Smooth muscle cell (in vitro differentiated cells): ENCODE measurements at regions not wholly inside any gene's neighbourhood (a gene's known extent, or its start where the extent isn't known, plus 50 kb on each side); places are given as distances from the start of the nearest gene placed in this dataset.
A peak's percentile ranks its signal among the peaks of the same experiment; 100 is the strongest.

Source experiments
- DNase-seq: peaks from one replicate; lab custom pipeline; 2025; ENCODE audit not compliant: unreplicated experiment; lab: John Stamatoyannopoulos, UW
- H2AFZ ChIP-seq: fragments of 200-600 bp; sonication (generic); 2 replicates; pipeline ENCODE4 v1.6.0; 2016; ENCODE audit warnings: antibody characterized with exemption, low read depth, mild to moderate bottlenecking
- H3F3A ChIP-seq: fragments of 200-600 bp; sonication (generic); 2 replicates; pipeline ENCODE4 v1.6.0; 2017; ENCODE audit warnings: antibody characterized with exemption, low read depth
- H3K27ac ChIP-seq: fragments of 200-600 bp; sonication (generic); 2 replicates; pipeline ENCODE4 v1.5.1; 2016; ENCODE audit warnings: low read depth, mild to moderate bottlenecking
- H3K27me3 ChIP-seq: fragments of 200-600 bp; sonication (generic); 2 replicates; pipeline ENCODE4 v1.6.1; 2016; ENCODE audit warnings: low read depth, mild to moderate bottlenecking
- H3K36me3 ChIP-seq: fragments of 200-600 bp; sonication (generic); 2 replicates; pipeline ENCODE4 v1.5.1; 2016; ENCODE audit warnings: low read depth
- H3K4me1 ChIP-seq: fragments of 200-600 bp; sonication (generic); 2 replicates; pipeline ENCODE4 v1.5.1; 2016; ENCODE audit warnings: low read depth
- H3K4me2 ChIP-seq: fragments of 200-600 bp; sonication (generic); 2 replicates; pipeline ENCODE4 v1.6.0; 2016; ENCODE audit warnings: mild to moderate bottlenecking
- H3K4me3 ChIP-seq: fragments of 200-600 bp; sonication (generic); 2 replicates; pipeline ENCODE4 v1.5.1; 2016; ENCODE audit warnings: mild to moderate bottlenecking
- H3K79me2 ChIP-seq: fragments of 200-600 bp; sonication (generic); 2 replicates; pipeline ENCODE4 v1.6.0; 2016; ENCODE audit warnings: low read depth, mild to moderate bottlenecking
- H3K9ac ChIP-seq: fragments of 200-600 bp; sonication (generic); 2 replicates; pipeline ENCODE4 v1.6.0; 2016; ENCODE audit warnings: low read depth
- H3K9me3 ChIP-seq: fragments of 200-600 bp; sonication (generic); replicated peaks from 2 replicates; pipeline ENCODE4 v1.5.1; 2016; ENCODE audit warnings: low read depth
- H4K20me1 ChIP-seq: fragments of 200-600 bp; sonication (generic); 2 replicates; pipeline ENCODE4 v1.6.0; 2016; ENCODE audit warnings: low read depth
- WGBS: methylation state at CpG from one replicate; pipeline ENCODE4 v1.1.7; 2016; ENCODE audit warnings: low lambda C conversion rate; 5-methylcytosine and 5-hydroxymethylcytosine counted together
- TF ChIP-seq, protein P1 (sequence below): fragments of 200-600 bp; sonication (generic); IDR thresholded peaks from 2 replicates; pipeline ENCODE4 v1.5.1; 2017; ENCODE audit warnings: borderline replicate concordance, mild to moderate bottlenecking, antibody characterized with exemption; ENCODE audit not compliant: insufficient read depth, poor library complexity, severe bottlenecking

DNA sequence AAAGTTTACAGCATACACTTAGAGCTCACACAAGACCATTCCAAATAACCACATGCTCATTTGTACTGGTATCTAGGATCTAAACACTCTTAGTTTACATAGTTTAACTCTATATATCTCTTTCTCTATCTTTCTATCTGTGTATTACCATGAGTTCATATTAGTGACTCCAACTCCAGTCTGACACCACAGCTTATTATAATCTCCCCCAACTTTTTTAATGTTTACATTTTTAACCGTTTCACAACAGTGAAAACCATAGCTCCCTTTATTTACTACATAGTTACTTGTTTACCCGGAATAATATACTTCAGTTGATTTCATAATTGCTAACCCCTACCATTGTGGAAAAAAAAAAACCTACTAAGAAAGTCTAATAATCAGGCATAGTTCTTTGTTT, 362.4 kb upstream of the RGS17 start:
- Histone ChIP-seq H3K27ac (no peak overlapping the region), H3K36me3 (no peaks in the 10 kb centered on the region), H3K4me3 (no peak overlapping the region), H3K4me1 (no peaks in the 10 kb centered on the region), H3K9me3 (no peaks in the 10 kb centered on the region), H2AFZ (peak overlapping the region; percentile 26), H3K27me3 (no peaks in the 10 kb centered on the region), H3F3A (no peaks in the 10 kb centered on the region), H3K9ac (no peak overlapping the region), H3K4me2 (peak overlapping the region; percentile 0), H3K79me2 (no peaks in the 10 kb centered on the region), H4K20me1 (no peaks in the 10 kb centered on the region)
- TF ChIP-seq, protein P1, sequence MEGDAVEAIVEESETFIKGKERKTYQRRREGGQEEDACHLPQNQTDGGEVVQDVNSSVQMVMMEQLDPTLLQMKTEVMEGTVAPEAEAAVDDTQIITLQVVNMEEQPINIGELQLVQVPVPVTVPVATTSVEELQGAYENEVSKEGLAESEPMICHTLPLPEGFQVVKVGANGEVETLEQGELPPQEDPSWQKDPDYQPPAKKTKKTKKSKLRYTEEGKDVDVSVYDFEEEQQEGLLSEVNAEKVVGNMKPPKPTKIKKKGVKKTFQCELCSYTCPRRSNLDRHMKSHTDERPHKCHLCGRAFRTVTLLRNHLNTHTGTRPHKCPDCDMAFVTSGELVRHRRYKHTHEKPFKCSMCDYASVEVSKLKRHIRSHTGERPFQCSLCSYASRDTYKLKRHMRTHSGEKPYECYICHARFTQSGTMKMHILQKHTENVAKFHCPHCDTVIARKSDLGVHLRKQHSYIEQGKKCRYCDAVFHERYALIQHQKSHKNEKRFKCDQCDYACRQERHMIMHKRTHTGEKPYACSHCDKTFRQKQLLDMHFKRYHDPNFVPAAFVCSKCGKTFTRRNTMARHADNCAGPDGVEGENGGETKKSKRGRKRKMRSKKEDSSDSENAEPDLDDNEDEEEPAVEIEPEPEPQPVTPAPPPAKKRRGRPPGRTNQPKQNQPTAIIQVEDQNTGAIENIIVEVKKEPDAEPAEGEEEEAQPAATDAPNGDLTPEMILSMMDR: no peak
- no peak for DNase-seq
- 56% methylated on average over 2 of the region's 2 CpGs for WGBS

DNA sequence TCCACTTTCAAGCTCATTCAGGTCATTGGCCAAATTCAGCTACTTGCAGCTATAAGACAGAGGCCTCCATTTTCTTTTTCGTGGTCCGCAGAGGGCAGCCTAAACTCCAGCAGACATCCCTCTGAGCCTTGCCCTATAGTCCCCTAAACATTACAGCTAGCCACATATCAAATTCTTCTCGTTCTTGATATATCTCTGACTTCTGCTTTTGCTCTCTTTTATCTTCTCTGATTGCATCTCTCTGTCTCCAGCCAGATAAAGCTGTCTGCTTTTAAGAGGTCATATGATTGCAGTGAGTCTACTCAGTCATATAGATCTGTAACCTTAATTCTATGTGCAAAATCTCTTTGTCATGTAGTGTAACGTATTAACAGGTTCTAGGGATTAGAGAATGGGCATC, 358.4 kb upstream of the RGS17 start:
- Histone ChIP-seq H3K4me1 (no peaks in the 10 kb centered on the region), H2AFZ (no peak overlapping the region), H3K79me2 (no peaks in the 10 kb centered on the region), H3K4me2 (no peak overlapping the region), H3K4me3 (no peak overlapping the region), H3K9ac (no peak overlapping the region), H3F3A (no peaks in the 10 kb centered on the region), H3K9me3 (peaks cover 3% of the 10 kb centered on the region), H3K36me3 (no peaks in the 10 kb centered on the region), H3K27me3 (no peaks in the 10 kb centered on the region), H3K27ac (no peak overlapping the region), H4K20me1 (no peaks in the 10 kb centered on the region)
- no peak for DNase-seq
- 64% methylated on average over 4 of the region's 4 CpGs for WGBS
- TF ChIP-seq, protein P1: no peak

DNA sequence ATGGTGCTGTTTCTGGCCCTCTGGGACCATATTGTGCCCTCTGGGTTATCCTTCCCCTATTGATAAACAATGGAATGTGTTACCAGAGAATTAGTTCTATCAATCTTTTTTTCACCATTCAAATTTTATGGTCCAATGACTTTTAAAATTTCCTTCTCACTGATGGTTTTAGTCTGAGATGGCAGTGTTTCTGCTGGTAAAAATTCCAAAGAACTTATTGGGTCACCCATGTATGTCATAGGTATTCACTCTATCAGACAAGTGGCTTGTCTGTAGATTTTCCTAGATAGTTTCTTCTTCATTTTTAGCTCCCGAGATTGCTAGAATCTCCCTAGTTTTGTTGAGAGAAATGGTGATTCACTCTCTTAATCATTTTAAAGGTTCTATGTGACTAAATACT, 357.2 kb upstream of the RGS17 start:
- no peak overlapping the region for H3K4me2 ChIP-seq
- H3K36me3 ChIP-seq: no peaks in the 10 kb centered on the region
- DNase-seq: no peak
- H3K9ac ChIP-seq: no peak overlapping the region
- no peak overlapping the region for H3K4me3 ChIP-seq
- no peaks in the 10 kb centered on the region for H4K20me1 ChIP-seq
- H3F3A ChIP-seq: no peaks in the 10 kb centered on the region
- H3K27ac ChIP-seq: no peak overlapping the region
- H3K4me1 ChIP-seq: no peaks in the 10 kb centered on the region
- WGBS: 97% methylated on average over 1 of the region's 1 CpG
- no peak overlapping the region for H2AFZ ChIP-seq
- H3K27me3 ChIP-seq: no peaks in the 10 kb centered on the region
- H3K9me3 ChIP-seq: peaks cover 3% of the 10 kb centered on the region
- no peaks in the 10 kb centered on the region for H3K79me2 ChIP-seq
- TF ChIP-seq, protein P1: no peak

- Histone ChIP-seq H3K79me2 (no peaks in the 10 kb centered on the region), H3K36me3 (no peaks in the 10 kb centered on the region), H3K27ac (no peak overlapping the region), H3K27me3 (no peaks in the 10 kb centered on the region), H3K9ac (no peak overlapping the region), H2AFZ (peak overlapping the region; percentile 19), H4K20me1 (no peaks in the 10 kb centered on the region), H3F3A (no peaks in the 10 kb centered on the region), H3K4me3 (no peak overlapping the region), H3K4me1 (no peaks in the 10 kb centered on the region), H3K9me3 (peaks cover 3% of the 10 kb centered on the region), H3K4me2 (no peak overlapping the region)
- TF ChIP-seq, protein P1: no peak
- WGBS: 81% methylated on average over 1 of the region's 1 CpG
- no peak for DNase-seq
Measured at GRCh38 chr6:153485072-153485471, 354.0 kb upstream of the RGS17 start.
